HG03342 (cell line): ENCODE measurements at regions not wholly inside any gene's neighbourhood (a gene's known extent, or its start where the extent isn't known, plus 50 kb on each side); places are given as distances from the start of the nearest gene placed in this dataset.
"Not testable (repeated sequence)": the region's sequence is repeated elsewhere in the genome, so short reads cannot be mapped to it uniquely, and the experiment has no call there.

Source experiments
- ATAC-seq: cut with Tn5 transposase; IDR thresholded peaks from one replicate; pipeline ENCODE4 v1.9.1; 2021; ENCODE audit warnings: mild to moderate bottlenecking, moderate library complexity; ENCODE audit not compliant: unreplicated experiment

GRCh38 chr3:177610686-177611633, 413.7 kb upstream of the TBL1XR1 start:
- ATAC-seq = no peak

GRCh38 chr3:177611752-177612334, 414.6 kb upstream of the TBL1XR1 start:
- ATAC-seq = no peak

DNA sequence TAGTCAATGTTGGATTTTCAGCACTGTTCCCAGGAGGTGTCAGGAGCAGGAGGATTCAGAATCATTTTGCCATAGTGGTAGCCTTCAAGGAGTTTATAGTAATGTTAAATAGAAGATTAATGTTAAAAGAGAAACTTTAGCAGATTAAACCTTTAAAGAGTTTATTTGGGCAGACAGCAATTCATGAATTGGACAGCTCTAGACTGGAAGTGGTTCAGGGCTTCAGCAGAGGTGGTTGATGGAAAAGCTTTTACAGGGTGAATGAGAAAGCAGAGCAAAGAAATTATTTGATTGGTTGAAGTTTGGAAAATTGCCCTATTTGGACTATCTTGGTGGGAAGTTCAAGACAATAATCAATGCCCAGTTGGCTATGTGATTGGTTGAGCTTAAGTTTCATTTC, 416.6 kb upstream of the TBL1XR1 start:
- ATAC-seq = no peak

GRCh38 chr3:177615015-177615414, 417.7 kb upstream of the TBL1XR1 start:
- no peak for ATAC-seq

- no peak for ATAC-seq
Measured at GRCh38 chr3:177618873-177619733, 421.8 kb upstream of the TBL1XR1 start.

DNA sequence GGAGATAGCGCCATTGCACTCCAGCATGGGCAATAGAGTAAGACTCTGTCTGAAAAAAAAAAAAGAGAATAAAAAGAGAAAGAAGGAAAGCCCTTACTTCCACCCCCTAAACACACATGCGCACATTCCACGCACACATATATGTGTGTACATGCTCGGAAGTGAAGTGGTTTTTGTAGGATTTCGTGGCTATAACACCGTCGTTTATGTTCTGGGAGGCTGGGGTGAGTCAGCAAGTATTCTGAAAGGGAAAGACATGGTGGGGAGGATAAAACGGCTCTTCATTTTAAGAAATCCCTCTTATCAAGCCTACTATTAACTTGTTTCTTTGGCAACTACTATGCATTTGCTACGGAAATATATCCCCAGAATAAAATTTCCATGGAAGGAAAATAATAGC, 422.8 kb upstream of the TBL1XR1 start:
- no peak for ATAC-seq

GRCh38 chr3:177622520-177622919, 425.2 kb upstream of the TBL1XR1 start:
- ATAC-seq = no peak

DNA sequence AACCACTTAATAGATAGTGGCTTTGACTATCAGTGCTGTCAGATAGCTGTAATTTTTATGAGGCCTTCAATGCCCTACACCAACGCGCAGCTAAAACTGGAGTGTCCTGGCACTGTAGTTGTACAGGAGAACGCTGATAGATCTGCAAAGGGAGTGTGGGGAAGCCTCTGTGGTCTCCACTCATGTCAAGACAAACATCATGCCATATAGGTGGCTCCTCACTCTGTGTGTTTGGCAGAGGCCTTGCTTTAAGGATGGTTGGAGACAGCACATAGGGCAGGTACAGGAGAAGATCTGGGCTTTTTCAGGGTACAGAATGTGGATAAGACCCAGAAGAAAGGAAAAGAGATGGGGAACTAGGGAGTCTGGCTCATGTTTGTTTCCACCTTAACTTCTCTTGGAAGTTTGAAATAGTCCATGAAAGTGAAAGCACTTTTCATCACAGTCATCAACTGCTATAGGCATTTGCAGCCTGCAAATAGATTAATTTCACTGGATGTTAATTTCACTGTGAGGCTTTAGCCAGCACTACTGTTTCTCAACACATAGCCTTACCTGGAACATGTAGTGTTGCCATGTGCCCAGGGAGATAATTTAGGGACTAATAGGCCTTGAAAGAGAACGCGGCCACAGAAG, 425.8 kb upstream of the TBL1XR1 start:
- ATAC-seq = no peak

DNA sequence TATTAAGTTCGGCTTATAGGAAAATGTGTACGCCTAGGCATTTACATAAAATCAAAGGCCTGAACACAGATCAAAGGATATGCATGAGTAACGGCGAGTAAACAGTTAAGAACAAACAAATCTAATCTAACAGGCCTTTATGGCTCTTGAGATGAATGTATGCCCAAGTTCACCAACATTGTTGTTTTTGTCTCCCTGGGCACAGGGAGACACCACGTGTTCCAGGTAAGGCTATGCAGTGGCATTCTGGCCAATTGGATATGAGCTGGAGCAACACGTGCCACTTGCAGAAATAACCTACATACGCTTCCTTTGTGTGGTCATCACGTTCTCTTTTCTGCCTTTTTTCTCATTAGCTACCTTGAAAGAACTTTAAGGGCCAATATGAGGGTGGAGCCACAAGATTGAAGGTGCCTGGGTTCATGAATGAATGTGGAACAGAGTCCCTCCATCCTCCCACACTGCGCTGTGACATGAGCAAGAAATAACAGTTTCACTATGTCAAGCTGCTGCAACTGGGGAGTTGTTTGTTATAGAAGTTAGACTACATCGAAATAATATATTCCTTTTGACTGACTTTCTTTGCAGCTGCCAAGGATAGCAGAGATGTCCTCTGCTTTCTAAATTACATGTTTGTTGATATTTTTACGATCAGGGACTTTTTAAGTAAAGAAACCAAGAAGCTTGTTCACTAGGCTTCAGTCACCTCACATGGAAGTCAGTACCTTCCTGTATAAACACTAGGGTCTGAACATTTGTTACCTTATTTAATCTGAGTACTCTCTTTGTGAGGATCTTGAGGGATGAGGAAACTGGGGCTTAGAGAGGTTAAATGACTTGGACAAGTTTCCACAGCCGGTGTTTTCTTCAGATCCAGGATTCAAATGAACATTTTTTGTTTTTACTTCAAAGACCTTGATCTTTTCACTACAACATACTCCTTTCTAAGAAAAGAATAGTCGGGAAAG, 427.5 kb upstream of the TBL1XR1 start:
- ATAC-seq = no peak

DNA sequence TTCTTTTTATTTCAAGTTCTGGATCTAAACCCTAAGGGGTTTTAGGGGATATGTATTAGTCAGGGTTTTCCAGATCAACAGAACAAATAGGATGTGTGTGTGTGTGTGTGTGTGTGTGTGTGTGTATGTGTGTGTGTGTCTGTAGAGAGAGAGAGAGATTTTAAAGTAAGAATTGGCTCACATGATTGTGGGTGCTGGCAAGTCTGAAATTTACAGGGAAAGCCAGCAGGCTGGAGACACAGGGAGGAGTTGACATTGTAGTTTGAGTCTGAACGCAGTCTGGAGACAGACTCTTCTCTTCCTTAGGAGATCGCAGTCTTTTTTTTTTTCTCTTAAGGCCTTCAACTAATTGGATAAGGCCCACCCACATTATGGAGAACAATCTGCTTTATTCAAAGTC, 428.8 kb upstream of the TBL1XR1 start:
- ATAC-seq = no peak

GRCh38 chr3:177628095-177628719, 430.9 kb upstream of the TBL1XR1 start:
- ATAC-seq = not testable (repeated sequence)

- ATAC-seq = no peak
Measured at GRCh38 chr3:177629276-177629675, 432.0 kb upstream of the TBL1XR1 start.

DNA sequence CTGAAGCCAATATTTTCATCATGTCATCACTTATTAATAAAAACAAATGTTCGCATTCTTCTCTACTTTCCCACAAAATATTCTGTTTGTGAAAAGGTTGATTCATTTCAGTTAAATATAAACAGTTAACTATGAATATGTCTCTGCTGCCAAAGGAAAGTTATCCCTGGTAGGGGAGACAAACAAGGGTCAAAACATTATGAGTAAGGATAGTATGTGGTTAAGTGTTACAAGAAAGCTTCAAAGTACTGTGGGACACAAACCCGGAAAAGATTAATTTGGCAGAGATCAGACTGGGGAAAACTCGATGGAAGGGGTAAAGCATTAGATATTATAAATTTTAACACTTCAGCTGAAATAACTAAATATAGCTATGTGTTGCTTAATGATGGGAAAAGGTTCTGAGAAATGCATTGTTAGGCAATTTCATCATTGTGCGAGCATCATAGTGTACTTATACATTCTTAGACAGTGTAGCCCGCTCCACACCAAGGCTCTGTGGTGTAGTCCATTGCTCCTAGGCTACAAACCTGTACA, 436.5 kb upstream of the TBL1XR1 start:
- no peak for ATAC-seq

DNA sequence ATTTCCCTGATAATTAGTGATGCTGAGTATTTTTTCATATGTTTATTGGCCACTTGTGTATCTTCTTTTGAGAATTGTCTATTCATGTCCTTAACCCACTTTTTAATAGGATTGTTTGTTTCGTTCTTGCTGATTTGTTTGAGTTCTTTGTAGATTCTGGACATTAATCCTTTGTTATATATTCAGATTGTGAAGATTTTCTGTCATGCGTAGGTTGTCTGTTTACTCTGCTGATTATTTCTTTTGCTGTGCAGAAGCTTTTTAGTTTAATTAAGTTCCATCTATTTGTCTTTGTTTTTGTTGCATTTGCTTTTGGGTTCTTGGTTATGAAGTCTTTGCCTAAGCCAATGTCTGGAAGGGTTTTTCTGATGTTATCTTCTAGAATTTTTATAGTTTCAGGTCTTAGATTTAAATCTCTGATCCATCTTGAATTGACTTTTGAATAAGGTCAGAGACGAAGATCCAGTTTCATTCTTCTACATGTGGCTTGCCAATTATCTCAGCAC, 438.4 kb upstream of the TBL1XR1 start:
- not testable (repeated sequence) for ATAC-seq

DNA sequence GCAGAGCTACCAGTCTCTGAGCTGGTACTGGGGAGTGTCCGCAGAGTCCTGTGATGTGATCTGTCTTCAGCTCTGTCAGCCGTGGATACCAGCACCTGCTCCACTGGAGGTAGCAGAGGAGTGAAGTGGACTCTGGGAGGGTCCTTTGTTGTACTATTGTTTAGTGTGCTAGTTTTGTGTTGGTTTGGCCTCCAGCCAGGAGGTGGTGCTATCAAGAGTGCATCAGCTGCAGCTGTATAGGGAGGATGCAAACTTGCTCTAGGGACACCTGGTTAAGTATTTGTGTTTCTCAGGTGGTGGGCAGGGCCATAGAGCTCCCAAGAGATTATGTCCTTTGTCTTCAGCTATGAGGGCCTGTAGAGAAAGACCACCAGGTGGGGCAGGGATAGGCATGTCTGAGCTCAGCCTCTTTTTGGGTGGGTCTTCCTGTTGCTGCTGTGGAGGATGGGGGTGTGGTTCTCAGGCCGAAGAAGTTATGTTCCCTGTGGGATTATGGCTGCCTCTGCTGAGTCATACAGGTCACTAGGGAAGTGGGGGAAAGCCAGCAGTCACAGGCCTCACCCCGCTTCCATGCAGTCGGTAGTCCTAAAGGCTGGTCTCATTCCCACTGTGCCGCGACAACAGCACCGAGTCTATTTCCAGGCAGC, 443.2 kb upstream of the TBL1XR1 start:
- ATAC-seq = no peak

DNA sequence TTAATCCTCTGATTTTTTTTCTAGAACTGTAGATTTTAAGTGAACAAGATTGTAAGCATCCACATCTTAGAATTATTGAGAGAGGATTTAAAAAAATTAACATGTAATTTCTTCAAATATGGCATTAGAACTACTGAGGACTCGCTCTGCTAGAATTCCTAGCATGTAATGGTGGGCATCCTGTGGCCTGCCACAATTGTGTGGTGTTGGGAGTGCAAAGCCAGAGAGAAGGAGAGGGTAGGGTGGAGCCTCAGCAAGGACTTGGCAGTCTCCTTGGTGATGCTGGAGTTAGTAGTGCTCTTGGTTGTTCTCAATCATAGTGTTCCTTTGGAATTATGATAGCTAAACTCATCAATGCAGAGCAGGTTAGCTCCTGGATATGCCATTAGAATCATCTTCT, 443.9 kb upstream of the TBL1XR1 start:
- no peak for ATAC-seq

DNA sequence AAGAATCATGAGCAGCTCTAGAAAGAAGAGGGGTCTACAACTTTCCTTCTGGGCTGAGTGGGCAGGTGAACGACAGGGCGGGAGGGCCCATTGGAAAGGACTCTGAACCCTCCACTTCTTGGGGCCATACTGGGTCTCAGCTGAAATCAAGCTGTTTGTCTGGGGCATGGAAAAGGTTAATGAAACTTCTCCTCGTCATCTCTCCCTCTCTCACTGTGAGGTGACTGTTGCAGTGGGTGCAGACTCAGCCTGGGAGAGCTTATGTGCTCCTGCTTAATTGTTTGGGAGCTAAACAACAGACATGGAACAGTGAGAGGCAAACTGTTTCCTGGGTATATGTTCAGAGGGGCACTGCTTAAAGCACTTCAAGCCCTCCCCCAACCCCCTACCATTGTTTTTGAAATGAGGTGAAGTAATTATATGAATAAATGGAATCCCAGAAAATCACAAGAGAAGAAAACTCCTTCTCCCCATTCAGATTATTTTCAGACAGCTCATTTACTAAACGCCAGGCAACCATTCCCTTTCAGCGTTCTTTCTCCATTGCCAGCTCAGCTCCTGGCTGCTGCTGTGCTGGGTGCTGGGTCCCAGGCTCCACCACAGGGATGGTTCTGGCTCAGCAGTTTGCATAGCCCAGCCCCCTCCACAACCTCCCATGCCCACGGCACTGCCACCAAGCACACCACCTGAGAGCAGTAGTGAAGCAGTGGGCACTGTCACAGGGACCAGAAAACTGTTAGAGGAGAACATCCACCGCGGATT, 444.9 kb upstream of the TBL1XR1 start:
- no peak for ATAC-seq

DNA sequence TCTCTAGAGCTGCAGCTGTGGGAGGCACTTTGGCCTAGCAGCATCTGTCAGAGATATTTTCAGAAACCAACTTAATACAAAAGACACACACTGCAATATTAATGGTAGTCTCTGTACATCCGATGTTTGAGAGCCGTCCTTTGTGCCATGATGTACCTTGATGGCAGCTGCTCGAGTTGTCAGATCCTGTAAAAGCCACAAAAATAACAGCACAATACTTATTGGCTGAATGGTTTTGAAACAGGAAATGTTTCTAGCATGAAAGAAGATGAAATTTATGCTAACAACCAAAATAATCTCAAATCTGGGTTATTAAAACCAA, 445.5 kb upstream of the TBL1XR1 start:
- no peak for ATAC-seq
